GM21526 (cell line): ENCODE measurements at regions not wholly inside any gene's neighbourhood (a gene's known extent, or its start where the extent isn't known, plus 50 kb on each side); places are given as distances from the start of the nearest gene placed in this dataset.
"Not testable (repeated sequence)": the region's sequence is repeated elsewhere in the genome, so short reads cannot be mapped to it uniquely, and the experiment has no call there.

ENCODE experiments used
- ATAC-seq: cut with Tn5 transposase; IDR thresholded peaks from one replicate; pipeline ENCODE4 v1.9.1; 2021; ENCODE audit warnings: moderate library complexity; ENCODE audit not compliant: unreplicated experiment, low FRiP score

GRCh38 chr4:111020476-111020875, 397.6 kb upstream of the PITX2 start:
- ATAC-seq = no peak

GRCh38 chr4:111020961-111021360, 398.1 kb upstream of the PITX2 start:
- ATAC-seq = no peak

- ATAC-seq = no peak
These were observed 399.9 kb upstream of the PITX2 start for GRCh38 chr4:111022758-111023157.

GRCh38 chr4:111027526-111027925, 404.6 kb upstream of the PITX2 start:
- no peak for ATAC-seq

- no peak for ATAC-seq
These were observed 405.9 kb upstream of the PITX2 start for GRCh38 chr4:111028795-111029194.

GRCh38 chr4:111031001-111031579, 408.2 kb upstream of the PITX2 start:
- ATAC-seq = no peak

GRCh38 chr4:111031596-111031995, 408.7 kb upstream of the PITX2 start:
- no peak for ATAC-seq

- no peak for ATAC-seq
These were observed 414.9 kb upstream of the PITX2 start for GRCh38 chr4:111037591-111038360.

- no peak for ATAC-seq
These were observed 418.0 kb upstream of the PITX2 start for GRCh38 chr4:111040904-111041303.

- ATAC-seq = no peak
These were observed 420.4 kb upstream of the PITX2 start for GRCh38 chr4:111043286-111043685.

GRCh38 chr4:111045992-111046391, 423.1 kb upstream of the PITX2 start:
- ATAC-seq = no peak

- ATAC-seq = no peak
These were observed 423.9 kb upstream of the PITX2 start for GRCh38 chr4:111046811-111047210.

- no peak for ATAC-seq
These were observed 425.4 kb upstream of the PITX2 start for GRCh38 chr4:111048316-111048715.

GRCh38 chr4:111064342-111064993, 441.6 kb upstream of the PITX2 start:
- ATAC-seq = no peak

GRCh38 chr4:111066001-111066400, 443.1 kb upstream of the PITX2 start:
- ATAC-seq = no peak

GRCh38 chr4:111066447-111066846, 443.6 kb upstream of the PITX2 start:
- ATAC-seq = no peak

- no peak for ATAC-seq
These were observed 444.0 kb upstream of the PITX2 start for GRCh38 chr4:111066887-111067286.

- ATAC-seq = no peak
These were observed 446.0 kb upstream of the PITX2 start for GRCh38 chr4:111068883-111069282.

GRCh38 chr4:111070390-111070789, 447.5 kb upstream of the PITX2 start:
- no peak for ATAC-seq

GRCh38 chr4:111074523-111075114, 451.7 kb upstream of the PITX2 start:
- no peak for ATAC-seq

- not testable (repeated sequence) for ATAC-seq
These were observed 453.4 kb upstream of the PITX2 start for GRCh38 chr4:111076299-111076698.
